Right cardiac atrium (tissue), 5 donors: ENCODE measurements at regions not wholly inside any gene's neighbourhood (a gene's known extent, or its start where the extent isn't known, plus 50 kb on each side); places are given as distances from the start of the nearest gene placed in this dataset.
"Not testable (repeated sequence)": the region's sequence is repeated elsewhere in the genome, so short reads cannot be mapped to it uniquely, and the experiment has no call there.

Experiments
- ATAC-seq, 2 donors: fragments of 200-7000 bp; cut with Tn5 transposase; one replicate each; pipeline versions ENCODE4 v1.8.0 to v1.9.1; 2020; ENCODE audit warnings: moderate library complexity in 2 of 2, mild to moderate bottlenecking in 1 of 2
- DNase-seq, 3 donors: peaks; one replicate each; pipeline ENCODE4 v3.0.0-alpha.2; 2020
- H3K27ac ChIP-seq: one replicate; pipeline ENCODE4 v1.5.1; 2013; ENCODE audit warnings: mild to moderate bottlenecking, low read length, control low read depth, moderate library complexity
- H3K27me3 ChIP-seq: one replicate; pipeline ENCODE4 v1.6.1; 2013; ENCODE audit not compliant: control insufficient read depth, insufficient read depth
- H3K4me1 ChIP-seq: one replicate; pipeline ENCODE4 v1.6.1; 2013; ENCODE audit warnings: low read length; ENCODE audit not compliant: control insufficient read depth, insufficient read depth
- H3K4me3 ChIP-seq: one replicate; pipeline ENCODE4 v1.5.1; 2013; ENCODE audit warnings: low read length, control low read depth
- H3K9me3 ChIP-seq: one replicate; pipeline ENCODE4 v1.6.1; 2013; ENCODE audit warnings: low read length; ENCODE audit not compliant: control insufficient read depth
- WGBS: extraction: QIAGEN DNeasy Blood & Tissue Kit; methylation state at CpG from one replicate; pipeline ENCODE4 v1.1.7; 2013; 5-methylcytosine and 5-hydroxymethylcytosine counted together
- intact Hi-C, 4 donors: fragments of 100-400 bp; cut with DNase I; formaldehyde crosslinking; loops; one replicate each; pipeline versions ENCODE4 v1.11.0 to v1.14.0; 2022 to 2023
- donor health status: healthy with polysubstance abuse.
- donor health status: DM: no; HTN: yes; CAD: no.
- donor health status: DM: no; HTN: no; CAD: no.
- donor health status: DM: no; HTN: yes; CAD: no; lungs with severe emphysema.
- donor health status: DM: yes; HTN: yes; CAD: no.

- intact Hi-C loops: not testable (repeated sequence)
- 85% methylated on average over 5 of the region's 5 CpGs for WGBS
Observed at GRCh38 chr22:25331911-25332310, 112.5 kb downstream of the CRYBB2 start.

GRCh38 chr22:25332386-25332785 lies 112.9 kb downstream of the CRYBB2 start:
- DNase-seq (no peak), ATAC-seq (no peak)
- Histone ChIP-seq H3K4me3 (no peak overlapping the region), H3K4me1 (no peaks in the 10 kb centered on the region), H3K9me3 (no peaks in the 10 kb centered on the region), H3K27me3 (no peaks in the 10 kb centered on the region), H3K27ac (no peak overlapping the region)
- WGBS: 95% methylated on average over 11 of the region's 11 CpGs
- intact Hi-C loops: no loop called here

More at GRCh38 chr22:25331911-25332310, 112.5 kb downstream of the CRYBB2 start:
- ATAC-seq, H3K27me3 ChIP-seq, H3K4me3 ChIP-seq, H3K9me3 ChIP-seq, DNase-seq, H3K27ac ChIP-seq, H3K4me1 ChIP-seq: not testable (repeated sequence)

- 38% methylated on average over 10 of the region's 10 CpGs for WGBS
- intact Hi-C loops: no loop called here
- Histone ChIP-seq H3K27me3 (no peaks in the 10 kb centered on the region), H3K9me3 (no peaks in the 10 kb centered on the region), H3K27ac (no peak overlapping the region), H3K4me3 (no peak overlapping the region), H3K4me1 (no peaks in the 10 kb centered on the region)
- DNase-seq: peak in 1 of 3 donors; percentile 51
- peak; percentile 64 to 83 for ATAC-seq
Observed at GRCh38 chr22:25334162-25334490, 114.7 kb downstream of the CRYBB2 start.

- H3K27me3 ChIP-seq, ATAC-seq, DNase-seq, H3K4me3 ChIP-seq, H3K27ac ChIP-seq, H3K9me3 ChIP-seq, intact Hi-C loops, H3K4me1 ChIP-seq: not testable (repeated sequence)
- WGBS: 89% methylated on average over 17 of the region's 17 CpGs
Observed at GRCh38 chr22:25334631-25335030, 115.2 kb downstream of the CRYBB2 start.

- H3K27ac ChIP-seq, H3K4me3 ChIP-seq, H3K27me3 ChIP-seq, ATAC-seq, intact Hi-C loops, DNase-seq, H3K4me1 ChIP-seq, H3K9me3 ChIP-seq: not testable (repeated sequence)
- 82% methylated on average over 4 of the region's 4 CpGs for WGBS
Observed at GRCh38 chr22:25335276-25335675, 115.8 kb downstream of the CRYBB2 start.

- 98% methylated on average over 5 of the region's 5 CpGs for WGBS
- H3K4me1 ChIP-seq, H3K27ac ChIP-seq, H3K9me3 ChIP-seq, DNase-seq, H3K4me3 ChIP-seq, H3K27me3 ChIP-seq, intact Hi-C loops, ATAC-seq: not testable (repeated sequence)
Observed at GRCh38 chr22:25340536-25340935, 121.1 kb downstream of the CRYBB2 start.

- H3K27me3 ChIP-seq, H3K4me3 ChIP-seq, H3K27ac ChIP-seq, intact Hi-C loops, H3K9me3 ChIP-seq, ATAC-seq, H3K4me1 ChIP-seq: not testable (repeated sequence)
- 95% methylated on average over 10 of the region's 10 CpGs for WGBS
- DNase-seq: peak in 1 of 3 donors; percentile 30
Observed at GRCh38 chr22:25344366-25344765, 124.9 kb downstream of the CRYBB2 start.

- H3K4me3 ChIP-seq: no peak overlapping the region
- ATAC-seq: peak; percentile 18 to 38
- 94% methylated on average over 29 of the region's 29 CpGs for WGBS
- DNase-seq: no peak
- no peak overlapping the region for H3K27ac ChIP-seq
- no peaks in the 10 kb centered on the region for H3K4me1 ChIP-seq
- H3K9me3 ChIP-seq: no peaks in the 10 kb centered on the region
- intact Hi-C loops: no loop called here
- H3K27me3 ChIP-seq: no peaks in the 10 kb centered on the region
Observed at GRCh38 chr22:25346859-25347751, 127.7 kb downstream of the CRYBB2 start.

GRCh38 chr22:25347752-25348102 lies 128.3 kb downstream of the CRYBB2 start:
- H3K27me3 ChIP-seq: no peaks in the 10 kb centered on the region
- 94% methylated on average over 3 of the region's 3 CpGs for WGBS
- H3K9me3 ChIP-seq: no peaks in the 10 kb centered on the region
- no peak overlapping the region for H3K27ac ChIP-seq
- H3K4me3 ChIP-seq: no peak overlapping the region
- intact Hi-C loops: no loop called here
- ATAC-seq (no peak), DNase-seq (no peak)
- no peaks in the 10 kb centered on the region for H3K4me1 ChIP-seq

- DNase-seq: no peak
- intact Hi-C loops: no loop called here
- 100% methylated on average over 2 of the region's 2 CpGs for WGBS
- Histone ChIP-seq H3K27me3 (no peaks in the 10 kb centered on the region), H3K27ac (no peak overlapping the region), H3K9me3 (no peaks in the 10 kb centered on the region), H3K4me1 (no peaks in the 10 kb centered on the region), H3K4me3 (no peak overlapping the region)
- ATAC-seq: no peak
Observed at GRCh38 chr22:25348391-25348790, 129.0 kb downstream of the CRYBB2 start.

GRCh38 chr22:25348996-25349395 lies 129.6 kb downstream of the CRYBB2 start:
- intact Hi-C loops, H3K27ac ChIP-seq, H3K4me3 ChIP-seq, H3K4me1 ChIP-seq, H3K27me3 ChIP-seq, DNase-seq, H3K9me3 ChIP-seq: not testable (repeated sequence)
- peak in 1 of 2 donors; percentile 37 for ATAC-seq
- 94% methylated on average over 4 of the region's 5 CpGs for WGBS
